HEK293T (cell line): ENCODE measurements at regions not wholly inside any gene's neighbourhood (a gene's known extent, or its start where the extent isn't known, plus 50 kb on each side); places are given as distances from the start of the nearest gene placed in this dataset.
A peak's percentile ranks its signal among the peaks of the same experiment; 100 is the strongest.

ENCODE experiments used
- CTCF ChIA-PET: fragments of 350-600 bp; formaldehyde crosslinking; extraction: SDS; loops from one replicate; lab custom pipeline; 2021; ENCODE audit warnings: antibody characterized with exemption, inconsistent platforms; lab: Yijun Ruan, JAX
- POLR2A ChIA-PET: fragments of 350-600 bp; formaldehyde crosslinking; extraction: SDS; loops from one replicate; lab custom pipeline; 2020; ENCODE audit warnings: antibody characterized with exemption, inconsistent platforms; lab: Yijun Ruan, JAX
- DNase-seq: peaks from one replicate; pipeline ENCODE4 v3.0.0; 2012; ENCODE audit warnings: mixed read lengths; ENCODE audit errors: extremely low spot score
- ARNT ChIP-seq: fragments of 450-650 bp; IDR thresholded peaks from 2 replicates; pipeline ENCODE4 v1.6.1; 2017; ENCODE audit warnings: mild to moderate bottlenecking
- BHLHE40 ChIP-seq: fragments of 450-650 bp; IDR thresholded peaks from 2 replicates; pipeline ENCODE4 v1.6.1; 2016; ENCODE audit warnings: mild to moderate bottlenecking, moderate library complexity, borderline replicate concordance
- CTBP1 ChIP-seq: fragments of 450-650 bp; IDR thresholded peaks from 2 replicates; pipeline ENCODE4 v1.6.1; 2016; ENCODE audit warnings: borderline replicate concordance
- ELF4 ChIP-seq: fragments of 450-650 bp; IDR thresholded peaks from 2 replicates; pipeline ENCODE4 v1.6.1; 2017; ENCODE audit warnings: antibody characterized with exemption
- FOXA1 ChIP-seq: fragments of 450-650 bp; IDR thresholded peaks from 2 replicates; pipeline ENCODE4 v1.6.1; 2016; ENCODE audit warnings: mild to moderate bottlenecking
- FOXK2 ChIP-seq: fragments of 450-650 bp; IDR thresholded peaks from 2 replicates; pipeline ENCODE4 v1.6.1; 2016; ENCODE audit warnings: mild to moderate bottlenecking
- FOXM1 ChIP-seq: fragments of 450-650 bp; IDR thresholded peaks from 2 replicates; pipeline ENCODE4 v1.6.1; 2017; ENCODE audit warnings: mild to moderate bottlenecking, borderline replicate concordance
- HDGF ChIP-seq: fragments of 450-650 bp; IDR thresholded peaks from 2 replicates; pipeline ENCODE4 v1.6.1; 2017; ENCODE audit warnings: antibody characterized with exemption, borderline replicate concordance
- L3MBTL2 ChIP-seq: fragments of 450-650 bp; conservative IDR thresholded peaks from 2 replicates; pipeline ENCODE4 v1.6.1; 2016; ENCODE audit warnings: mild to moderate bottlenecking
- LEF1 ChIP-seq: fragments of 450-650 bp; IDR thresholded peaks from 2 replicates; pipeline ENCODE4 v1.6.1; 2017; ENCODE audit warnings: mild to moderate bottlenecking, borderline replicate concordance
- NFRKB ChIP-seq: fragments of 450-650 bp; IDR thresholded peaks from 2 replicates; pipeline ENCODE4 v1.6.1; 2016; ENCODE audit warnings: mild to moderate bottlenecking, moderate library complexity
- SP1 ChIP-seq: fragments of 450-650 bp; IDR thresholded peaks from 2 replicates; pipeline ENCODE4 v1.6.1; 2017
- SUZ12 ChIP-seq: fragments of 450-650 bp; IDR thresholded peaks from 2 replicates; pipeline ENCODE4 v1.6.1; 2016; ENCODE audit warnings: mild to moderate bottlenecking
- TARDBP ChIP-seq: fragments of 450-650 bp; IDR thresholded peaks from 2 replicates; pipeline ENCODE4 v1.6.1; 2016
- ZNF384 ChIP-seq: fragments of 450-650 bp; IDR thresholded peaks from 2 replicates; pipeline ENCODE4 v1.6.1; 2016
- TF ChIP-seq, protein P1 (sequence below): fragments of 450-650 bp; IDR thresholded peaks from 2 replicates; pipeline ENCODE4 v1.6.1; 2016

DNA sequence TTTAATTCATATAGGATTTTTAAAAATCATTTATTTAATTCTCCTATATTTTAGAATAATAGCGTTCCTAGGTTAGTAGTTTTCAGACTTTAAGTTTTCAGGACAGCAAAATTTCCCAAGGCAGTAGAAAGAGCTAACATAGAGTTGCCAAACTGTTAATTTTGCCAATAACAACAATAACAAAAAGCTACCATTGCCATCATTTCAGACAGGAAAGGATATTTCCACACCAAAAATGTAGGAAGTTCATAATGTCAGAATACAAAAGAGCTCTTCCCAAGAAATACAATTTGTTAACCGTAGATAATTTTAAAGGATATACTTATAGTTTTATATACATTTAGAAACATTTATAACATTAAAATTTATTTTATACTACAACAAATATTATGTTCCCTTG is 81.4 kb upstream of the EEA1 start:
- no peak for DNase-seq
- TF ChIP-seq SUZ12 (no peak), TARDBP (no peak), NFRKB (no peak), ZNF384 (no peak)
- POLR2A ChIA-PET: no interaction called here
- CTCF ChIA-PET: interaction anchor here (0.5 kb wide), 1 partner anchor 409 kb away, joined by 5 read pairs; no protein-coding TSS in a partner anchor

DNA sequence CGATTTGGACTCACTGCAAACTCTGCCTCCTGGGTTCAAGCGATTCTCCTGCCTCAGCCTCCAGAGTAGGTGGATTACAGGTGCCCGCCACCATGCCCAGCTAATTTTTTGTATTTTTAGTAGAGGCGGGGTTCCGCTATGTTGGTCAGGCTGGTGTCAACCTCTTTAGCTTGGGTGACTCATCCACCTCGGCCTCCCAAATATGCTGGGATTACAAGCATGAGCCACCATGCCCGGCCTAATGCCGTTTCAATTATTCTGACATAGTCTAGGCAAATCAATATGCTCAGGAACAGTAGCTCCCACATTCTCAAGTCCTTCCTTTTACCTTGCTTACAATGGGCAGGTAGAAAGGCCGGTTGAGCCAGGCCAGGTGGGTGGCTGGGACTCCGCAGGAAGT is 82.0 kb upstream of the EEA1 start:
- DNase-seq: no peak
- no peak for TF ChIP-seq BHLHE40
- no peak for TF ChIP-seq SP1
- no peak for TF ChIP-seq FOXK2
- TF ChIP-seq, protein P1, sequence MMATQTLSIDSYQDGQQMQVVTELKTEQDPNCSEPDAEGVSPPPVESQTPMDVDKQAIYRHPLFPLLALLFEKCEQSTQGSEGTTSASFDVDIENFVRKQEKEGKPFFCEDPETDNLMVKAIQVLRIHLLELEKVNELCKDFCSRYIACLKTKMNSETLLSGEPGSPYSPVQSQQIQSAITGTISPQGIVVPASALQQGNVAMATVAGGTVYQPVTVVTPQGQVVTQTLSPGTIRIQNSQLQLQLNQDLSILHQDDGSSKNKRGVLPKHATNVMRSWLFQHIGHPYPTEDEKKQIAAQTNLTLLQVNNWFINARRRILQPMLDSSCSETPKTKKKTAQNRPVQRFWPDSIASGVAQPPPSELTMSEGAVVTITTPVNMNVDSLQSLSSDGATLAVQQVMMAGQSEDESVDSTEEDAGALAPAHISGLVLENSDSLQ: no peak
- no peak for TF ChIP-seq LEF1
- TF ChIP-seq SUZ12: no peak
- TF ChIP-seq ARNT: no peak
- TF ChIP-seq ZNF384: no peak
- TF ChIP-seq ELF4: no peak
- TF ChIP-seq FOXA1: no peak
- no peak for TF ChIP-seq FOXM1
- no peak for TF ChIP-seq NFRKB
- no peak for TF ChIP-seq CTBP1
- no peak for TF ChIP-seq L3MBTL2
- TF ChIP-seq TARDBP: no peak
- POLR2A ChIA-PET: interaction anchor here (0.6 kb wide), 1 partner anchor 456 kb away, joined by 3 read pairs; no protein-coding TSS in a partner anchor
- CTCF ChIA-PET: no interaction called here

DNA sequence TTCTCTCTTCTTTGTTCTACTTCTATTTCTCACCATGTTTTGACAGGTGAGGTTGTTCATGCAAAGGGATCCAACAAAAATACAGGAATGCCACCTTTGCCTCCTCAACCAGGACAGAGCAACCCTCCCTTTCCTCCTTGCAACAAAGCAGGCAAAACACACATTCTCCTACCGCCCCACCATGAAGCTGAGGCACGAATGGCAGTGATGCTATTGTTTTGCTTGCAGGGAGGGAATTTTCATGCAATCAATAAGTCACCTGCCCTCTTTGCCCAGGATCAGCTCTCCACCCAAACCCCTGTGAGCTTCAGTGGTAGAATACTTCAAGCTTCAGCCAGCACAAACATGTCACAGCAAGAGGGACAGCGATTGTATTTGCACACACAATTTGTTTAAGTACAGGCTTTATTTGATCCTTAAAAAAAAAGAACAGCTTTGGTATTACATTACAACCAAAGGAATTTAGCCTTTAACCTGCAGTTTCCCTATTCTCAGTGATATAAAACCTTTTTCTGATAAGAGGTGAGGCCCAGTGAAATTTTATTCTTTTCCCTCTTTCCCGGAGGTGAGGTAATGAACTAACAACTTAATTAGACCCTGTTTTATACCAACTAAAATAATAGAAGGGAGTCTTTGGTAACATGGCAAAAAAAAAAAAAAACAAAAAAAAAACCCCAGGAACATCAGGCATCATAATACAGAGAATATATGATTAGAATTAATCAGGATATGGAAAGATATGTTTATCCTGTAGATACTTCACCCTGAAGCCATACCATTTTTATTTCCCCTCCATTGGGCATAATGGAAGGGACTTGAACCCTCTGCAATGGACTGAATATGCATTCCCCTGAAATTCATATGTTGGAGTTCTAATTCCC is 87.0 kb upstream of the EEA1 start:
- ChIA-PET POLR2A (no interaction called here), CTCF (interaction anchor here (0.6 to 1.8 kb wide), 3 partner anchors 8 to 43 kb away, joined by 3 to 7 read pairs (median 4); no protein-coding TSS in a partner anchor)
- no peak for DNase-seq
- TF ChIP-seq FOXM1 (no peak), CTBP1 (no peak), SUZ12 (no peak), ZNF384 (peak; percentile 56; the same call in 1 of the 2 replicates), ELF4 (no peak)
- TF ChIP-seq, protein P1: no peak

DNA sequence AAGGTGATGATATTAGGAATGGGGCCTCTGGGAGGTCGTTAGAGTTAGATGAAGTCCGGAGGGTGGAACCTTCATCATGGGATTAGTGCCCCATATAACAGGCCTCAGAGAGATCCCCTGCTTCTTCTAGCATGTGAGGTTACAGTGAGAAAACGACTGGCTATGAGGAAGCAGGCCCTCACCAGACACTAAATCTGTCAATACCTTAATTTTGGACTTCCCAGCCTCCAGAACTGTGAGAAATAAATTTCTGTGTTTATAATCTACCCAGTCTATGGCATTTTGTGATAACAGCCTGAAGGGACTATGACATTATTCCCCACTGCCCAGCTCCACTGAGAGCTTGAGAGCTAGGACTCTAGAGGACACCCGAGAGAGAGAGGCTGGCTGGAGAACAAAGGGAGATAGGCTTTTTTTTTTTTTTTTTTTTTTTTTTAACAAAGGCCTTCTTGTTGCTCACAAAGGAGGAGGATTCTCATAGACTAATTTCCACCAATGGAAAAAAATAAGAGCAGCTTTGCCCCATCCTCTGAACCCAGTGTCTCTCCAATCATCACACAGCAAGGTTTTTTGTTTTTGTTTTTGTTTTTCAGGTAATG is 87.8 kb upstream of the EEA1 start:
- ChIA-PET POLR2A (no interaction called here), CTCF (interaction anchor here (1.1 kb wide), 1 partner anchor 9 kb away, joined by 4 read pairs; no protein-coding TSS in a partner anchor)
- no peak for DNase-seq

DNA sequence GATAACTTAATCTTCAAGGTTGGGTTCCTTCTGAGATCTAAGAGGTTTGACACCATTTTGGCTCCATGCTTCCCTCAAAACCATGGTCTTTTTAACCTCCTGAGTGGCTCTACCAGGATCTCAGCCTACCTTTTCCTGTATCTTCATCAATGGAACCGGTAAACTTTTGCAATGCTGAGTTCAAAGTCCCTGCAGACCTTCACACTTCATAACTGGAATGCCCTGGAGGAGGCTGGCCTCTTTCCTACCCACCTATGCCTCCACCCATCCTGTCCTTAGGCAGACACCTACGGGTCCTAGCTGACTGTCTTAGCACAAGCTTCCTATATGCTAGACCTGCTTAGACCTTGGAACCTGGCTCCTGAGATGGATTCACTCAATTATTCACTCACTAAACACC is 89.5 kb upstream of the EEA1 start:
- CTCF ChIA-PET: interaction anchor here (0.6 to 1.5 kb wide), 3 partner anchors 13 to 378 kb away, joined by 3 to 4 read pairs (median 3); no protein-coding TSS in a partner anchor
- POLR2A ChIA-PET: no interaction called here
- DNase-seq: no peak
- TF ChIP-seq, protein P1: no peak
- TF ChIP-seq SP1: no peak
- no peak for TF ChIP-seq FOXA1
- no peak for TF ChIP-seq HDGF
- TF ChIP-seq BHLHE40: no peak
- no peak for TF ChIP-seq LEF1
- no peak for TF ChIP-seq TARDBP
- no peak for TF ChIP-seq ZNF384
- no peak for TF ChIP-seq L3MBTL2
- TF ChIP-seq NFRKB: no peak
- no peak for TF ChIP-seq CTBP1
- no peak for TF ChIP-seq FOXK2
- TF ChIP-seq FOXM1: no peak
- TF ChIP-seq ELF4: no peak
- no peak for TF ChIP-seq ARNT
- no peak for TF ChIP-seq SUZ12

More for the DNA sequence above, 87.8 kb upstream of the EEA1 start:
- TF ChIP-seq NFRKB (no peak), ZNF384 (0 out of 2 replicates have a peak, but pooled peaks have one; percentile 39), FOXA1 (no peak), FOXM1 (no peak)

DNA sequence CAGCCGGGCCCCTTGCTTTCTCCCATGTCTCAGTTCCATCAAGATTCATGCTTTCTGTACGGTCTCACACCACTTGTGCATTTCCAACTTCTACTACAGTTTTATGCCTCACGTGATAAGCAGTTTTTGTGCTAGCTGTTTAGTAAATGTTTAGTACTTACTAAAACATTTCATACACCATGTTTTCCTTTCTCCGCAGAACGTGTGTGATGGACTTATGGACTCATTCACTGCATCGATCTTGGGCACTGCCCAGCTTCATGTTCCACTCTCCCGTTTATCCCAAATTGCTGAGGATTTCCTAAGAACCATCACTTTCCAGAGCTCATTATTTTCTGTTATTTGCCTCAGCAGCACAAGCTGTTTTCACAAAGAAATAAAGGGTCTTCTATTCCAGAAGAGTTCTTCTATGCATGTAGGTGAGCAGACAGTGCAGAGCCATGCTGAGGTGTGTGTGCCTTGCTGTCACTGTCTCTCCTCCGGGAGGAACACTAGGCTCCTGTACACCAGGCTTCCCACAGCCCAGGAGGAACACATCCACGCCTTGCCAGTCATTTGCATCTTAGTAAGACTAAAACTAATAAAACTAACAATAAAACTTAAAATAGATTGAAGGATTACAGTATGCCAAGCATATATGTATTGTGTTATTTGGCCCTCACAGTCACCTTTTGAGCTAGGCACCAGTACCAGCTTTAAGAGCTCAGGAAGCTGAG is 90.3 kb upstream of the EEA1 start:
- POLR2A ChIA-PET: no interaction called here
- DNase-seq: no peak
- CTCF ChIA-PET: interaction anchor here (0.6 to 1.5 kb wide), 4 partner anchors 12 to 378 kb away, joined by 3 to 4 read pairs (median 4); no protein-coding TSS in a partner anchor
- TF ChIP-seq LEF1 (no peak), FOXK2 (no peak), BHLHE40 (no peak), HDGF (no peak), SP1 (no peak), ELF4 (no peak), SUZ12 (no peak)
